Fibroblast of upper back skin (primary cell): ENCODE measurements at regions not wholly inside any gene's neighbourhood (a gene's known extent, or its start where the extent isn't known, plus 50 kb on each side); places are given as distances from the start of the nearest gene placed in this dataset.
"Not testable (repeated sequence)": the region's sequence is repeated elsewhere in the genome, so short reads cannot be mapped to it uniquely, and the experiment has no call there.

Experiments used
- DNase-seq: peaks from one replicate; pipeline ENCODE4 v3.0.0-alpha.2; 2013

- not testable (repeated sequence) for DNase-seq
Observed at GRCh38 chr2:187610450-187610849, 56.2 kb upstream of the TFPI start.

- peak; percentile 16 for DNase-seq
Observed at GRCh38 chr2:187612857-187613256, 58.6 kb upstream of the TFPI start.

GRCh38 chr2:187614756-187615155 is 60.5 kb upstream of the TFPI start:
- DNase-seq = peak; percentile 74

GRCh38 chr2:187615364-187615763 is 61.1 kb upstream of the TFPI start:
- peak; percentile 36 for DNase-seq

- no peak for DNase-seq
Observed at GRCh38 chr2:187615902-187616301, 61.7 kb upstream of the TFPI start.

GRCh38 chr2:187617120-187617519 is 62.9 kb upstream of the TFPI start:
- no peak for DNase-seq

GRCh38 chr2:187617905-187618304 is 63.7 kb upstream of the TFPI start:
- DNase-seq = no peak

- peak; percentile 57 for DNase-seq
Observed at GRCh38 chr2:187618813-187619212, 64.6 kb upstream of the TFPI start.

GRCh38 chr2:187627153-187627552 is 72.9 kb upstream of the TFPI start:
- DNase-seq = no peak

- not testable (repeated sequence) for DNase-seq
Observed at GRCh38 chr2:187636731-187637391, 82.6 kb upstream of the TFPI start.

GRCh38 chr2:187637392-187637740 is 83.1 kb upstream of the TFPI start:
- DNase-seq = not testable (repeated sequence)

GRCh38 chr2:187637771-187638170 is 83.5 kb upstream of the TFPI start:
- not testable (repeated sequence) for DNase-seq

- DNase-seq = no peak
Observed at GRCh38 chr2:187638840-187639239, 84.6 kb upstream of the TFPI start.

GRCh38 chr2:187640926-187641510 is 86.8 kb upstream of the TFPI start:
- no peak for DNase-seq

GRCh38 chr2:187642498-187642897 is 88.3 kb upstream of the TFPI start:
- DNase-seq = no peak

- peak; percentile 32 for DNase-seq
Observed at GRCh38 chr2:187644486-187644885, 90.3 kb upstream of the TFPI start.

- peak; percentile 28 for DNase-seq
Observed at GRCh38 chr2:187644981-187645380, 90.7 kb upstream of the TFPI start.

- no peak for DNase-seq
Observed at GRCh38 chr2:187646556-187646955, 92.3 kb upstream of the TFPI start.

GRCh38 chr2:187654535-187654934 is 100.3 kb upstream of the TFPI start:
- no peak for DNase-seq

- no peak for DNase-seq
Observed at GRCh38 chr2:187655001-187655400, 100.8 kb upstream of the TFPI start.

- no peak for DNase-seq
Observed at GRCh38 chr2:187656123-187656522, 101.9 kb upstream of the TFPI start.

GRCh38 chr2:187658952-187659525 is 104.8 kb upstream of the TFPI start:
- peak; percentile 19 for DNase-seq

GRCh38 chr2:187676050-187676449 is 121.8 kb upstream of the TFPI start:
- not testable (repeated sequence) for DNase-seq

- no peak for DNase-seq
Observed at GRCh38 chr2:187679454-187679853, 125.2 kb upstream of the TFPI start.

GRCh38 chr2:187684174-187684573 is 129.9 kb upstream of the TFPI start:
- DNase-seq = no peak
